NCI-H1436 (cell line): ENCODE measurements at regions not wholly inside any gene's neighbourhood (a gene's known extent, or its start where the extent isn't known, plus 50 kb on each side); places are given as distances from the start of the nearest gene placed in this dataset.

Experiments
- DNase-seq: peaks from one replicate; lab custom pipeline; 2025; lab: John Stamatoyannopoulos, UW

- no peak for DNase-seq
These were observed 208.9 kb upstream of the GAS1 start for GRCh38 chr9:87156247-87156646.

DNA sequence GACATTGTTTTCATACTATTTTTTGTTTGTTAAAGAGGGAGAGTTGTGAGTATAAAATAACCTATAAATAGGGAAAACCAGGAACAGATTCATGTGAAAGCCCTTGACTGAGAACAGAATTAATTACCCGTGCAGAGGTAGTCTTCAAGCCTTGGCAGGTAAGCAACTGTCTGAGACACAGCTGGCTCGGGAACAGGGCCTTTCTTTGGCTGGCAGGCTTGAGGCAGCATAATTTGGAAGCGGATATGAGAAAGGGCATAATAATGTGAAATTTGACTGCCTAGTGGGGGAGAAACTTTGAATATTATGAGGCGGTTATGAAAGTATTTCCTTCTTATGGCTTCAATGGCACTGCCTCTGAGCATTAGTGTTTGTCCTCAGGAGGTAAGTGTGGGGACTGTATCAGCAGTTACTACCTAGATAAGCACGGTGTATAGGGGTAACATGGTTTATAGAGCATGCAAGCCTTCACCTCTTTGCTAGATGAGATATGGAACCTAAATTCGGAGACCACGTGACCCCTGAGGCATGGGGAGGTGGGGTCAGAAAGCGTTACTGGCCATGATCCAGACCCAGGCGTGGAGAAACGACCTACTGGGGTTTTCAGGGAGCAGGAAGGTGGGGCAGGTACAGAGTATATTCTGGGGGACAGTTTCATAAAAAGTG lies 210.2 kb upstream of the GAS1 start:
- no peak for DNase-seq

GRCh38 chr9:87158765-87159164 lies 211.5 kb upstream of the GAS1 start:
- DNase-seq = no peak

GRCh38 chr9:87160148-87161102 lies 213.1 kb upstream of the GAS1 start:
- DNase-seq = no peak

DNA sequence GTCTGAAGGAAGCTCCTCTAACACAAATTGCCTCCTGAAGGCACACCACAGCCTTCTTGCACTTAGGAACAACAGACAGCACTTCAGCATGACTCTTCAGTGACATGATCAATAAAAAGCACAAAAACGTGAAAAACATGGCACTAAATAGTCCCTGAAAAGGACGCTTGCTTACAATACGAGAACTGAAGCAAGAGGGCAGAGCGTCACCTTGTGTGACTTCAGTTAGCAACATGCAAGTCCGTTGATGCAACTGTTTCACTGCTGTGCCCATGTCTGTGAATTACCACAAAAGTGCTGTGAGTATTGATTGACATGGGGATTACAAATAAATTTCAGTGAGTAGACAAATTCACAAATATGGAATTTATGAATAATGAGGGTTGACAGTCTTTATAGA lies 219.9 kb upstream of the GAS1 start:
- DNase-seq = no peak

DNA sequence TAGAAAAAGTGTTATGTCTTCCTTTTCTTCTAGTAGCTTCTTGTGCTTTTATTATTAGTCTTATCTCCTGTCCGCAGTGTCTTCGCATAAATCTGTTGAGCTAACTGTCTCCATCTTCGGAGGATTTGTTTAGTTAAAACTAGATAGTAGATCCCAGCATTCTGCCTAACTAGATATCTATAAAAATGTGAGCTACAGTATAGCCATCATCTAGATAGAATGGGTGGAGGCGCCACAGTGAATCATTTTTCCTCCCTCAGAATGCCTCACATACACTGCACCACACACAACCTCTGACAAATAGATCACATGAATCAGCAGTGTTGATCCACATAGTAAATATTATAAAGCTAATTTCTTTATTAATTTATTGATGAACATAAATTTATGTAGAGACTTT lies 220.3 kb upstream of the GAS1 start:
- no peak for DNase-seq

DNA sequence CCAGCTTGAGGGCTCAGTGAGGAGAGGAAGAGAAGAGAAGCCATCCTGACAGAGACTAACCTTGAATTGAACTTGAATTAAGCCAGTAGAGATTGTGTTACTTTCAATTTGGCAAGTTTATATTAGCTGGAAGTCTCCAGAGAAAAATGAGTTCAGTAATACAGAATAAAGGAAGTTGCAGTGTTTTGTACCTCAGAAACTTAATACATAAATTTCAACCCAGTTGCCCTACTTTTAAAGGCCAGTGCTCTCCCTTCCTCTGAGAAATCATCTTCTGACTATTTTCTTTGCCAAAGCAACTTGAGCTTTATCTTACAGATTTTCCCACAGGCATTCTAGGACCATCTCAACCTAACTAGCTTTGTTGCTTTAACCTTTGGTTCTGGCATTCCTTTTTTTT lies 231.0 kb upstream of the GAS1 start:
- no peak for DNase-seq

- no peak for DNase-seq
These were observed 232.4 kb upstream of the GAS1 start for GRCh38 chr9:87179553-87180340.

DNA sequence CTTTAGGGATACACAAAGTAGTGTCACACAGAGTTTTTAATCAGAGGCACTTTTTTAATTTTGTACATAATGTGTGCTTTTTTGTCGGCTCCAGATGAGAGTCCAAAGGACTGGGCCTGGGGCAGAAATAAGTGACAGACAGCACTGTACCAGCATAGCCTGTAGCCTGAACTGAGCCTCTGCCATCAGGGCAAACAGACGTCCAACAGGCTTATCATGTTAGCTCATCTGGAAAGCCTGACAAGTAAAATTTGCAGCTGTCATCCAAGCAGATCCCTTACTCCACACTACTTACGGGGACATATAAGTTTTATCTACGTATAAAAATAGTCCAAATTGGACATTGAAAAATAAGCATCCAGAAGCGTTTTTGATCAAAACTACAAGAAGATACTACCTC lies 233.1 kb upstream of the GAS1 start:
- no peak for DNase-seq

DNA sequence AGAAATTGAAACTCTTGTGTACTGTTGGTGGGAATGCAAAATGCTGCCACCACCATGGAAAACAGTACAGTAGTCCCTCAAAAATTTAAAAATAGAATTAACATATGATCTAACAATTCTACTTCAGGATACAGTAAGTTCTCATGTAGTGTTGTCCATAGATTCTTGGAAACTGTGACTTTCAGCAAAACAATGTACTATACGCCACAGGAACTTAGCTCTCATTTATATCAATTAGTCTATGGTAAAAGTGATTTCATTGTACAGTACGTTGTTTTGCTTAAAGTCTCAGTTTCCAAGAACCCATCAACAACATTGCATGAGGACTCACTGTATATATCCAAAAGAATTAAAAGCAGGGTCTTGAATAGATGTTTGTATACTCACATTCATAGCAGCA lies 233.5 kb upstream of the GAS1 start:
- DNase-seq = no peak

DNA sequence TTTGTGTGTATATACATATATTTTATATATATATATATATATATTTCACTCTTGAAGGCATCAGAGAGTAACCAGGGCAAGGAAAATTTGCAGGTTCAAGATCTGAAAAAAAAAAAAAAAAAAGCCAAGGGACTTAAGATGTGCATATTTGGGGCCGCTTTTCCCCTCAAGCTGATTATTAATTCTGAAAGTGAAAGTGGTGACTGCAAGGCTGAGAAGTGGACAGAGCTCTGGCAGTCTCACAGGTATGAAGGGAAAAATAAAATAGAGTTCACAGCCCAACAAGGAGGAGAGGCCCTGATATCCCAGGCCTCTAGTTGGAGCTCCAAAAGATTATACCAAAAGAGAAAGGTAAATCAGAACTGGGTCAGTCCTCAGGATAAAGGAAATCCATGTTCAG lies 234.4 kb upstream of the GAS1 start:
- DNase-seq = no peak

DNA sequence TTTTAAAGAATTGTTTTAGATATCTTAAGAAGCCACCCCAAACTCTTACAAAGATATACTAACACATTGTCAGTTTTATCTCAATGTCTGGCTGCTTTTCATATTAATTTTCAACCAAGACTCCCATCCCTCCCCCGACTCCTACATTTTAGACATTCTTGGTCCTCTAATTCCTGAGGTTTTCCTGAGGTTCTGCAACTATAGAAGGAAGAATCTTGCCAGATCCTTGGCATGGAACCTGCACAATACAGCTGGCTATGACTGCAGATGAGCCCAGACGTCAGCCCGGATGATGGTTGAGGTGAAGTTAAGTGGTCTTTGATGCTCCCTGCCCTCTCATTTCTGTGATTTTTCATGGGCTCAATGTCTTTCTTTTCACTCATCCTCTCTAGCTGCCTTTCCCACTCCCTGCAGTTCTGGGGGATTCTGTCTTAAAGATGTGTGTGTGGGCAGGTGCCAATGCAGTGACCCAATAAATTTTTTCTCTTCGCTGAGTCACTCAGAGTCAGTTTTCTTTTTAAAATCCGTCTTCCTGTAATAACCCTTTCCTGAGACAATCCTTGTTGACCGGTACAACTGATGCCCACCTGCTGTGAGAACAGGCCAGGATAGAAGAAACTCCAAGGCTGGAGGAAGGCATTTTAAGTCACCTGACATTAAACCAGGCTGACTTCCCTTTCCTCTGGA lies 237.8 kb upstream of the GAS1 start:
- no peak for DNase-seq

- DNase-seq = no peak
These were observed 240.3 kb upstream of the GAS1 start for GRCh38 chr9:87187656-87188055.

- DNase-seq = no peak
These were observed 241.7 kb upstream of the GAS1 start for GRCh38 chr9:87189006-87189405.

DNA sequence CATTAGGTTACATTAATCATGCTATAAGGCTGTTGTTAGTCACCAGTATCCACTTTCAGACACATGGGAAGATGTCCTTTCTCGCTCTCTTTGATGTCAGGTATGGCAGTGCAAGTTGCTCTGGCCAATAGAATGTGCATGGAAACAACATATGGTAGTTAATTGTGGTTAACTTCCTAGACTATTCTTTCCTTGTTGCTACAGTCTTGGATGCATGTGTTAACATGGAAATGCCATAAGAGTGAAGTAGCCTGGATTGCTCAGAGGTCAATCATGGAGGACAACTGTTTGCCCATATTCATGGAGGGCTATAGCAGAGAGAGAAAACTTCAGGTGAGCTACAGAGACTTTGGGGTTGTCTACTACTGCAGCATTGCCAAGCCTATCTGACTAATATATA lies 245.8 kb upstream of the GAS1 start:
- no peak for DNase-seq

DNA sequence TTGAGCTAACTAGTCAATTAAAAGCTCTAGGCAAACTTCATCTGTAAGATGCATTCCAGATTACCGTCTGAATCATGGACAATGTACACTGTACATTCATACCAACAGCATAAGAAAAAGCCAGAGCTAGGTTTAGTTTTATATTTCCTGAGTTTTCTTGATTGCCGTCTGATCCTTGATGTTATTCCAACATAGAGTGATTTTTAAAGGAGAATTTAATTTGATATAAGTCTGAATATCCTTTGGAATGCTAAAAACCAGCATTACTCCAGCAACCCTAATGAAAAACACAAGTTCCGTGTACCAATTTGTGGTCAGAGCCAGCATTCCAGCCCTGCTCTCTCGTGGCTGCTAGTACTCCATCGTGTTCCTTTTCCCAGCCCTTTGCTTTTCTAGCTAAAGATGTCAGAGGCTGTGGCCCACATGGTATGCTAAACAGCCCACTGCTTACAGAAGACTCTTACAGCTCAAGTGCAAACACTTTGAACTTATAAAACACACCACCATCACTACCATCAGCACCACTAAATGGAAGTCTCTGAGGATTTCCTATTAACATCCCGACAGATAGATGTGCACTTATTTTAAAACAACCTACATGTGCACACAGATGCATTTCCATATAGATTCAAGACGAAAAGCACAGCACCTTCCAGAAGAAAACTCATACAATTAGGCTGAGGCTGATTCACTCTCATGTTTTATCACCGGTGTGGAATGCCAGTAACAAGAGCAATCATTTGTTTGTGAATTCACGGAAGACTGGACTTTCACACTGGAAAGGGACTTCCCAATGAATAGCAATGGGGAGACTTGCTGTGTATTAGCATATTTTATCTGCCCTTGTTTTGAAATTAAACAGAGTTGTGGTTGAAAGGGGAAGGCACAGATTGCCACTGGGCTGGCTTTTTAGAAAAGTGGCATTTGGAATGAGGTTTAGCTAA lies 246.9 kb upstream of the GAS1 start:
- no peak for DNase-seq

DNA sequence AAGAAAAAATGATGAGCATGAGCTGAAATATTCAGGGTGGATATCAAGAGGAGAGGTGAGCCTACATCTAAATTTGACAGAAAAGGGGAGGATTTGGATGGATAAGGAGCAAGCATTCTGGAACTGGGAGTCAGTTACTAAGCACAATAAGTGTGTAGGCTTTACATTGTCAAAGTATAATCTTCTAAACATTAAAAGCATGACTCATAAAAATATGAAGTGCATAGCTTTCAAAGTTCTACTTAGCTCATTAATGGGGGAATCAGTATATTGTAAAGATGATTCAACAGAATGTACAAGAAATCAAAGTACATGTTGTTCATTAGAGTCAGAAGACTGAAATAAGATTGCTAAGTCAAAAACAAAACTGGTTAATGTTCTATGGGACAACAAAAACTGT lies 248.0 kb upstream of the GAS1 start:
- no peak for DNase-seq

- DNase-seq = no peak
These were observed 250.2 kb upstream of the GAS1 start for GRCh38 chr9:87197349-87198130.

- no peak for DNase-seq
These were observed 251.4 kb upstream of the GAS1 start for GRCh38 chr9:87198716-87199115.

DNA sequence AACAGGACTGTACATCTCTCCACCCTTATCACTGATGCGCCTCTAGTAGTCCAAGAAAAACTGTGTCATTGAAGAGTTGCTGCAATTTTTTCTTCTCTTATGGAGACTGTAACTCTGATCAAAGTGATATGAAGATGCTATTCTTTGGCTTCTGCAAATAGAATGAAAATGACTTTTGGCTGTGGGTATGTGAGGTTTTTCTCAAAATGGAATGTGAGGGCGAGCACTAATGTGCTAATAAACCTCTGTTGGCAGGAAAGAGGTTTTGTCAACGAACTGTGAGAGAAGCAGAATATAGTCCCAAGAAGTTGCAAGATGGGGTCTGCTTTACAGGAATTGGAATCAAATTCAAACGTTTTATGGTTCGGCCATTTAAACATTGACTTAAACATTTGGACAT lies 252.0 kb upstream of the GAS1 start:
- DNase-seq = no peak
